Neural progenitor cell (in vitro differentiated cells): ENCODE measurements at regions not wholly inside any gene's neighbourhood (a gene's known extent, or its start where the extent isn't known, plus 50 kb on each side); places are given as distances from the start of the nearest gene placed in this dataset.

ENCODE experiments used
- CTCF ChIP-seq: fragments of 200-600 bp; sonication (generic); IDR thresholded peaks from 2 replicates; pipeline ENCODE4 v1.5.1; 2017; ENCODE audit warnings: antibody characterized with exemption, mild to moderate bottlenecking
- EZH2 ChIP-seq: fragments of 200-600 bp; sonication (generic); IDR thresholded peaks from 2 replicates; pipeline ENCODE4 v1.6.1; 2017; ENCODE audit warnings: antibody characterized with exemption, mild to moderate bottlenecking, moderate library complexity

GRCh38 chr14:85038526-85039352, 491.2 kb upstream of the FLRT2 start:
- no peak for TF ChIP-seq CTCF
- TF ChIP-seq EZH2 = no peak
